ENCODE measurements at regions not wholly inside any gene's neighbourhood (a gene's known extent, or its start where the extent isn't known, plus 50 kb on each side); places are given as distances from the start of the nearest gene placed in this dataset.
"Not testable (repeated sequence)": the region's sequence is repeated elsewhere in the genome, so short reads cannot be mapped to it uniquely, and the experiment has no call there.

- not testable (repeated sequence) for TF ChIP-seq EZH2 (IDR thresholded peaks at IDR 0.05; ENCODE audit: borderline replicate concordance, low read depth, low read length, poor library complexity, severe bottlenecking)
- TF ChIP-seq, protein P1, sequence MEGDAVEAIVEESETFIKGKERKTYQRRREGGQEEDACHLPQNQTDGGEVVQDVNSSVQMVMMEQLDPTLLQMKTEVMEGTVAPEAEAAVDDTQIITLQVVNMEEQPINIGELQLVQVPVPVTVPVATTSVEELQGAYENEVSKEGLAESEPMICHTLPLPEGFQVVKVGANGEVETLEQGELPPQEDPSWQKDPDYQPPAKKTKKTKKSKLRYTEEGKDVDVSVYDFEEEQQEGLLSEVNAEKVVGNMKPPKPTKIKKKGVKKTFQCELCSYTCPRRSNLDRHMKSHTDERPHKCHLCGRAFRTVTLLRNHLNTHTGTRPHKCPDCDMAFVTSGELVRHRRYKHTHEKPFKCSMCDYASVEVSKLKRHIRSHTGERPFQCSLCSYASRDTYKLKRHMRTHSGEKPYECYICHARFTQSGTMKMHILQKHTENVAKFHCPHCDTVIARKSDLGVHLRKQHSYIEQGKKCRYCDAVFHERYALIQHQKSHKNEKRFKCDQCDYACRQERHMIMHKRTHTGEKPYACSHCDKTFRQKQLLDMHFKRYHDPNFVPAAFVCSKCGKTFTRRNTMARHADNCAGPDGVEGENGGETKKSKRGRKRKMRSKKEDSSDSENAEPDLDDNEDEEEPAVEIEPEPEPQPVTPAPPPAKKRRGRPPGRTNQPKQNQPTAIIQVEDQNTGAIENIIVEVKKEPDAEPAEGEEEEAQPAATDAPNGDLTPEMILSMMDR (conservative IDR thresholded peaks at IDR 0.05; ENCODE audit: low read depth, low read length) = not testable (repeated sequence)
These were observed 70.2 kb upstream of the SNX9 start for GRCh38 chr6:157752879-157753278.
